ENCODE measurements at regions not wholly inside any gene's neighbourhood (a gene's known extent, or its start where the extent isn't known, plus 50 kb on each side); places are given as distances from the start of the nearest gene placed in this dataset.

DNA sequence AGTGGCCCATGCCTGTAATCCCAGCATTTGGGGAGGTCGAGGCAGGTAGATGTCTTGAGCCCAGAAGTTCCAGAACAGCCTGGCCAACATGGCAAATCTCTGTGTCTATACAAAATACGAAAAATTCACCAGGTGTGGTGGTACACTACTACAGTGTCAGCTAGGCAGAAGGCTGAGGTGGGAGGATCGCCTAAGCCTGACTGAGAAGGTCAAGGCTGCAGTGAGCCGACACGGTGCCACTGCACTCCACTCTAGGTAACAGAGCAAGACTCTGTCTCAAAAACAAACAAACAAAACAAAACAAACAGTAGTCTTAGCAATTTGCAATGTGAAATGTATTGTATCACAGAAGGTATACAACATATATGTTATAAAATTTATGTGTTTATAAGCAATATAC, 348.0 kb downstream of the SEMA3D start:
- Histone ChIP-seq H4K20me1 (ENCODE audit: insufficient read depth, low read length) (no peaks in the 10 kb centered on the region), H3K27ac (ENCODE audit: low read length) (no peak overlapping the region), H3K9me3 (replicated peaks; ENCODE audit: insufficient read depth, low read length) (no peaks in the 10 kb centered on the region), H2AFZ (ENCODE audit: low read length) (no peak overlapping the region), H3K4me1 (ENCODE audit: low read length) (no peaks in the 10 kb centered on the region), H3K4me2 (ENCODE audit: low read depth, low read length) (no peak overlapping the region), H3K9ac (ENCODE audit: low read length) (no peak overlapping the region), H3K9me2 (replicated peaks; ENCODE audit: insufficient read depth, low read length) (no peaks in the 10 kb centered on the region), H3K4me3 (ENCODE audit: low read length) (no peak overlapping the region), H3F3A (ENCODE audit: insufficient read depth, low read length) (no peaks in the 10 kb centered on the region), H3K79me2 (ENCODE audit: low read length) (no peaks in the 10 kb centered on the region), H3K36me3 (replicated peaks; ENCODE audit: insufficient read depth, low read length) (no peaks in the 10 kb centered on the region), H3K27me3 (replicated peaks; ENCODE audit: insufficient read depth, low read length) (no peaks in the 10 kb centered on the region)
- DNase-seq, result no peak
- TF ChIP-seq EZH2phosphoT487 (IDR thresholded peaks at IDR 0.05; ENCODE audit: low read length), result no peak
- no peak for TF ChIP-seq CTCF (IDR thresholded peaks at IDR 0.05; ENCODE audit: low read length)
- no peak for TF ChIP-seq EZH2 (optimal IDR thresholded peaks at IDR 0.05; ENCODE audit: low read depth, low read length)

- no peak for TF ChIP-seq EZH2 (optimal IDR thresholded peaks at IDR 0.05; ENCODE audit: low read depth, low read length)
- no peak for TF ChIP-seq EZH2phosphoT487 (IDR thresholded peaks at IDR 0.05; ENCODE audit: low read length)
- no peak for TF ChIP-seq CTCF (IDR thresholded peaks at IDR 0.05; ENCODE audit: low read length)
Measured at GRCh38 chr7:84837405-84837804, 349.5 kb downstream of the SEMA3D start.

DNA sequence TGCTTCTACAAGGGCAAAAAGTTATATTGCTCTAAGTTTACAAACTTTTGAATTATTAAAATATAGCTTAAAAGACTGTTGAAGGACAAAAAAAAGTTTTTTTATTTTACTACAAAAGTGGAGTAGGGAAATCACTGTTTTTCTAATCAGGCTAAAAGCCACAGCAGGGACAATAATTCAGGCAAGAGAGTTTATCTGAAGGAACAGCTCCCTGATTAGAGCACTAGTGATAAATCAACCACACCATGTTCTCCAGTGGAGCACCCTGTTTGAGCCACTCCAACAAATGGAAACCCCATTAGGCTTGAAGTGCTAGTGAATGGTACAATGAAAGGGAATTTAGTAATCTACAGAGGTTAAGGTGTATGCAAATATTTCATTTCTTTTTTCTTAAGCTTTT, 357.1 kb downstream of the SEMA3D start:
- H3K4me2 ChIP-seq (ENCODE audit: low read depth, low read length), result no peak overlapping the region
- no peak overlapping the region for H3K9ac ChIP-seq (ENCODE audit: low read length)
- DNase-seq, result no peak
- H3K79me2 ChIP-seq (ENCODE audit: low read length), result no peaks in the 10 kb centered on the region
- no peaks in the 10 kb centered on the region for H3K9me3 ChIP-seq (replicated peaks; ENCODE audit: insufficient read depth, low read length)
- H3K4me3 ChIP-seq (ENCODE audit: low read length), result no peak overlapping the region
- H3K36me3 ChIP-seq (replicated peaks; ENCODE audit: insufficient read depth, low read length), result no peaks in the 10 kb centered on the region
- no peak overlapping the region for H2AFZ ChIP-seq (ENCODE audit: low read length)
- no peaks in the 10 kb centered on the region for H3K9me2 ChIP-seq (replicated peaks; ENCODE audit: insufficient read depth, low read length)
- H3K4me1 ChIP-seq (ENCODE audit: low read length), result no peaks in the 10 kb centered on the region
- no peaks in the 10 kb centered on the region for H4K20me1 ChIP-seq (ENCODE audit: insufficient read depth, low read length)
- H3K27me3 ChIP-seq (replicated peaks; ENCODE audit: insufficient read depth, low read length), result no peaks in the 10 kb centered on the region
- no peak for TF ChIP-seq EZH2 (optimal IDR thresholded peaks at IDR 0.05; ENCODE audit: low read depth, low read length)
- no peak for TF ChIP-seq EZH2phosphoT487 (IDR thresholded peaks at IDR 0.05; ENCODE audit: low read length)
- no peak for TF ChIP-seq CTCF (IDR thresholded peaks at IDR 0.05; ENCODE audit: low read length)
- H3F3A ChIP-seq (ENCODE audit: insufficient read depth, low read length), result no peaks in the 10 kb centered on the region
- H3K27ac ChIP-seq (ENCODE audit: low read length), result no peak overlapping the region

More at GRCh38 chr7:84837405-84837804, 349.5 kb downstream of the SEMA3D start:
- H3K4me1 ChIP-seq (ENCODE audit: low read length), result no peaks in the 10 kb centered on the region
- no peak overlapping the region for H2AFZ ChIP-seq (ENCODE audit: low read length)
- H3K4me3 ChIP-seq (ENCODE audit: low read length), result no peak overlapping the region
- DNase-seq, result no peak
- H3K27me3 ChIP-seq (replicated peaks; ENCODE audit: insufficient read depth, low read length), result no peaks in the 10 kb centered on the region
- no peak overlapping the region for H3K9ac ChIP-seq (ENCODE audit: low read length)
- H3K4me2 ChIP-seq (ENCODE audit: low read depth, low read length), result no peak overlapping the region
- H3K9me3 ChIP-seq (replicated peaks; ENCODE audit: insufficient read depth, low read length), result no peaks in the 10 kb centered on the region
- no peaks in the 10 kb centered on the region for H3K36me3 ChIP-seq (replicated peaks; ENCODE audit: insufficient read depth, low read length)
- H4K20me1 ChIP-seq (ENCODE audit: insufficient read depth, low read length), result no peaks in the 10 kb centered on the region
- H3F3A ChIP-seq (ENCODE audit: insufficient read depth, low read length), result no peaks in the 10 kb centered on the region
- H3K27ac ChIP-seq (ENCODE audit: low read length), result no peak overlapping the region
- no peaks in the 10 kb centered on the region for H3K9me2 ChIP-seq (replicated peaks; ENCODE audit: insufficient read depth, low read length)
- no peaks in the 10 kb centered on the region for H3K79me2 ChIP-seq (ENCODE audit: low read length)

Measured in MM.1S (cell line).